Activated CD8-positive, alpha-beta memory T cell treated with anti-CD3 and anti-CD28 coated beads for 48 hours (primary cell): ENCODE measurements at regions not wholly inside any gene's neighbourhood (a gene's known extent, or its start where the extent isn't known, plus 50 kb on each side); places are given as distances from the start of the nearest gene placed in this dataset.
"Not testable (repeated sequence)": the region's sequence is repeated elsewhere in the genome, so short reads cannot be mapped to it uniquely, and the experiment has no call there.

Source experiments
- DNase-seq, 3 experiments: peaks; one replicate each; pipeline ENCODE4 v3.0.0-alpha.2; 2020; ENCODE audit warnings: low read depth in 2 of 3, low spot score in 2 of 3

GRCh38 chr6:97885325-97885724, 602.3 kb upstream of the MMS22L start:
- DNase-seq, result no peak

- no peak for DNase-seq
These were observed 602.8 kb upstream of the MMS22L start for GRCh38 chr6:97885828-97886227.

GRCh38 chr6:97901531-97901930, 618.5 kb upstream of the MMS22L start:
- no peak for DNase-seq

GRCh38 chr6:97909380-97909779, 626.4 kb upstream of the MMS22L start:
- no peak for DNase-seq

- DNase-seq, result no peak
These were observed 630.7 kb upstream of the MMS22L start for GRCh38 chr6:97913721-97914120.

GRCh38 chr6:97914912-97915311, 631.9 kb upstream of the MMS22L start:
- no peak for DNase-seq

- no peak for DNase-seq
These were observed 632.5 kb upstream of the MMS22L start for GRCh38 chr6:97915537-97915936.

- no peak for DNase-seq
These were observed 634.4 kb upstream of the MMS22L start for GRCh38 chr6:97917369-97917768.

GRCh38 chr6:97919046-97919445, 636.0 kb upstream of the MMS22L start:
- no peak for DNase-seq

GRCh38 chr6:97919631-97920030, 636.6 kb upstream of the MMS22L start:
- no peak for DNase-seq

GRCh38 chr6:97923249-97923648, 640.2 kb upstream of the MMS22L start:
- no peak for DNase-seq

- DNase-seq, result no peak
These were observed 642.5 kb upstream of the MMS22L start for GRCh38 chr6:97925504-97925903.

- no peak for DNase-seq
These were observed 656.6 kb upstream of the MMS22L start for GRCh38 chr6:97939440-97940168.

- no peak for DNase-seq
These were observed 664.8 kb upstream of the MMS22L start for GRCh38 chr6:97947841-97948240.

GRCh38 chr6:97958134-97958533, 675.1 kb upstream of the MMS22L start:
- DNase-seq, result no peak

- DNase-seq, result no peak
These were observed 680.2 kb upstream of the MMS22L start for GRCh38 chr6:97963193-97963592.

- no peak for DNase-seq
These were observed 686.0 kb upstream of the MMS22L start for GRCh38 chr6:97969065-97969464.

GRCh38 chr6:97977084-97977483, 694.1 kb upstream of the MMS22L start:
- DNase-seq, result no peak

GRCh38 chr6:97978855-97979271, 695.8 kb upstream of the MMS22L start:
- no peak for DNase-seq

GRCh38 chr6:97979285-97979684, 696.3 kb upstream of the MMS22L start:
- DNase-seq, result not testable (repeated sequence)

GRCh38 chr6:97989451-97989850, 706.4 kb upstream of the MMS22L start:
- DNase-seq, result no peak

GRCh38 chr6:97995158-97995557, 712.1 kb upstream of the MMS22L start:
- no peak for DNase-seq

- DNase-seq, result no peak
These were observed 719.7 kb upstream of the MMS22L start for GRCh38 chr6:98002678-98003077.
